ENCODE measurements at regions not wholly inside any gene's neighbourhood (a gene's known extent, or its start where the extent isn't known, plus 50 kb on each side); places are given as distances from the start of the nearest gene placed in this dataset.

GRCh38 chr4:104829761-104830160, 316.9 kb upstream of the TET2 start:
- Histone ChIP-seq H3K27me3 (ENCODE audit: control insufficient read depth in 1 of 2, insufficient read depth in 2 of 2, low read length in 2 of 2) (no peaks in the 10 kb centered on the region), H3K4me1 (ENCODE audit: control insufficient read depth in 1 of 2, insufficient read depth in 2 of 2, low read length in 2 of 2) (no peaks in the 10 kb centered on the region), H3K9ac (ENCODE audit: low read depth in 1 of 2, low read length in 2 of 2) (no peak overlapping the region), H3K36me3 (ENCODE audit: control insufficient read depth in 1 of 2, insufficient read depth in 2 of 2, low read length in 2 of 2) (no peaks in the 10 kb centered on the region), H3K27ac (ENCODE audit: low read depth, low read length) (no peak overlapping the region), H3K9me3 (ENCODE audit: control insufficient read depth in 1 of 2, low read length in 2 of 2) (no peaks in the 10 kb centered on the region), H3K4me3 (ENCODE audit: low read depth in 1 of 2, low read length in 2 of 2) (no peak overlapping the region)

- no peaks in the 10 kb centered on the region for H3K36me3 ChIP-seq (ENCODE audit: control insufficient read depth in 1 of 2, insufficient read depth in 2 of 2, low read length in 2 of 2)
- no peak overlapping the region for H3K9ac ChIP-seq (ENCODE audit: low read depth in 1 of 2, low read length in 2 of 2)
- no peak overlapping the region for H3K27ac ChIP-seq (ENCODE audit: low read depth, low read length)
- no peaks in the 10 kb centered on the region for H3K4me1 ChIP-seq (ENCODE audit: control insufficient read depth in 1 of 2, insufficient read depth in 2 of 2, low read length in 2 of 2)
- no peaks in the 10 kb centered on the region for H3K9me3 ChIP-seq (ENCODE audit: control insufficient read depth in 1 of 2, low read length in 2 of 2)
- no peak overlapping the region for H3K4me3 ChIP-seq (ENCODE audit: low read depth in 1 of 2, low read length in 2 of 2)
- H3K27me3 ChIP-seq (ENCODE audit: control insufficient read depth in 1 of 2, insufficient read depth in 2 of 2, low read length in 2 of 2), result no peaks in the 10 kb centered on the region
Measured at GRCh38 chr4:104848597-104849225, 298.0 kb upstream of the TET2 start.

GRCh38 chr4:104859601-104860237, 287.0 kb upstream of the TET2 start:
- Histone ChIP-seq H3K9ac (ENCODE audit: low read depth in 1 of 2, low read length in 2 of 2) (no peak overlapping the region), H3K27me3 (ENCODE audit: control insufficient read depth in 1 of 2, insufficient read depth in 2 of 2, low read length in 2 of 2) (no peaks in the 10 kb centered on the region), H3K9me3 (ENCODE audit: control insufficient read depth in 1 of 2, low read length in 2 of 2) (no peaks in the 10 kb centered on the region), H3K36me3 (ENCODE audit: control insufficient read depth in 1 of 2, insufficient read depth in 2 of 2, low read length in 2 of 2) (no peaks in the 10 kb centered on the region), H3K4me1 (ENCODE audit: control insufficient read depth in 1 of 2, insufficient read depth in 2 of 2, low read length in 2 of 2) (no peaks in the 10 kb centered on the region), H3K27ac (ENCODE audit: low read depth, low read length) (no peak overlapping the region), H3K4me3 (ENCODE audit: low read depth in 1 of 2, low read length in 2 of 2) (no peak overlapping the region)

- no peak overlapping the region for H3K27ac ChIP-seq (ENCODE audit: low read depth, low read length)
- H3K27me3 ChIP-seq (ENCODE audit: control insufficient read depth in 1 of 2, insufficient read depth in 2 of 2, low read length in 2 of 2), result no peaks in the 10 kb centered on the region
- H3K4me3 ChIP-seq (ENCODE audit: low read depth in 1 of 2, low read length in 2 of 2), result no peak overlapping the region
- H3K9me3 ChIP-seq (ENCODE audit: control insufficient read depth in 1 of 2, low read length in 2 of 2), result no peaks in the 10 kb centered on the region
- no peak overlapping the region for H3K9ac ChIP-seq (ENCODE audit: low read depth in 1 of 2, low read length in 2 of 2)
- no peaks in the 10 kb centered on the region for H3K36me3 ChIP-seq (ENCODE audit: control insufficient read depth in 1 of 2, insufficient read depth in 2 of 2, low read length in 2 of 2)
- no peaks in the 10 kb centered on the region for H3K4me1 ChIP-seq (ENCODE audit: control insufficient read depth in 1 of 2, insufficient read depth in 2 of 2, low read length in 2 of 2)
Measured at GRCh38 chr4:104860238-104861123, 286.2 kb upstream of the TET2 start.

DNA sequence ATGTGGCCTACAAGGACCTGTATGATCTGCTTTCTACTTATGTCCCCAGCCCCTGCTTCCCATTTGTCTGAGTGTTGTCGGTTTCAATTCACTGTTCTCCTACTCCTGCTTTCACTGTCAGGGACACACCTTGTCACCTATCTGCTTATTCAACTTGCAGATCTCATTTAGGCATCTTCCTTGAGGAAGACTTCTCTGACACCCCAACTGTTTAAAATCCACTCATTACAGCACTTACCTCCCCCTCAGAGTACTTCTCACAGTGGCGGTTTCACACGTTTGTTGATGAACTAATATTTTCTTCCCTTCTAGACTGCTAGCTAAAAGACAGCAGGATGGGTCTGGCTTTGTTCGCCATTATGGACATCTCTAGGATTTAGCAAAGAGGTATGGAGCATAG, 279.9 kb upstream of the TET2 start:
- Histone ChIP-seq H3K36me3 (ENCODE audit: control insufficient read depth in 1 of 2, insufficient read depth in 2 of 2, low read length in 2 of 2) (no peaks in the 10 kb centered on the region), H3K27me3 (ENCODE audit: control insufficient read depth in 1 of 2, insufficient read depth in 2 of 2, low read length in 2 of 2) (no peaks in the 10 kb centered on the region), H3K9me3 (ENCODE audit: control insufficient read depth in 1 of 2, low read length in 2 of 2) (no peaks in the 10 kb centered on the region), H3K4me3 (ENCODE audit: low read depth in 1 of 2, low read length in 2 of 2) (no peak overlapping the region), H3K27ac (ENCODE audit: low read depth, low read length) (no peak overlapping the region), H3K4me1 (ENCODE audit: control insufficient read depth in 1 of 2, insufficient read depth in 2 of 2, low read length in 2 of 2) (no peaks in the 10 kb centered on the region), H3K9ac (ENCODE audit: low read depth in 1 of 2, low read length in 2 of 2) (no peak overlapping the region)

GRCh38 chr4:104868533-104868932, 278.1 kb upstream of the TET2 start:
- Histone ChIP-seq H3K36me3 (ENCODE audit: control insufficient read depth in 1 of 2, insufficient read depth in 2 of 2, low read length in 2 of 2) (no peaks in the 10 kb centered on the region), H3K27ac (ENCODE audit: low read depth, low read length) (no peak overlapping the region), H3K9ac (ENCODE audit: low read depth in 1 of 2, low read length in 2 of 2) (no peak overlapping the region), H3K27me3 (ENCODE audit: control insufficient read depth in 1 of 2, insufficient read depth in 2 of 2, low read length in 2 of 2) (no peaks in the 10 kb centered on the region), H3K4me1 (ENCODE audit: control insufficient read depth in 1 of 2, insufficient read depth in 2 of 2, low read length in 2 of 2) (no peaks in the 10 kb centered on the region), H3K4me3 (ENCODE audit: low read depth in 1 of 2, low read length in 2 of 2) (no peak overlapping the region), H3K9me3 (ENCODE audit: control insufficient read depth in 1 of 2, low read length in 2 of 2) (no peaks in the 10 kb centered on the region)

DNA sequence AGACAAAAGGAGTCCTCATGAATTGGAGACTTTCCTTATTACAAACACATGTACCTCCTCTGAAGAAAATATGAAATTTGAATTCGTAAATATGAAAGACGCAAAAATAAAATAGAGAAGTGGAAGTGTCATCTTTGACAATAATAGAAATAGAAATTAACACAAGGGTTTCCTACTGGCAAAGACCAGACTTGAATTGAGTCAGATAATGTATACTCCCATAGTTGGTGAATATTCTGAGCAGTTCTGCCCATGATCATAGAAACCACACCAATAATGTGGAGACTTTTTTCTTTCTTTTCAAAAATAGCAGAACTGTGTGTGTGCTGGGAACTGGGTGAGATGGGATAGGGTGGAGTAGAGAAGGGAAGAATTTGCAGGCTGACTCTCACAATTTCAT, 277.7 kb upstream of the TET2 start:
- Histone ChIP-seq H3K9me3 (ENCODE audit: control insufficient read depth in 1 of 2, low read length in 2 of 2) (no peaks in the 10 kb centered on the region), H3K9ac (ENCODE audit: low read depth in 1 of 2, low read length in 2 of 2) (no peak overlapping the region), H3K27me3 (ENCODE audit: control insufficient read depth in 1 of 2, insufficient read depth in 2 of 2, low read length in 2 of 2) (no peaks in the 10 kb centered on the region), H3K27ac (ENCODE audit: low read depth, low read length) (no peak overlapping the region), H3K36me3 (ENCODE audit: control insufficient read depth in 1 of 2, insufficient read depth in 2 of 2, low read length in 2 of 2) (no peaks in the 10 kb centered on the region), H3K4me3 (ENCODE audit: low read depth in 1 of 2, low read length in 2 of 2) (no peak overlapping the region), H3K4me1 (ENCODE audit: control insufficient read depth in 1 of 2, insufficient read depth in 2 of 2, low read length in 2 of 2) (no peaks in the 10 kb centered on the region)

GRCh38 chr4:104869831-104870230, 276.8 kb upstream of the TET2 start:
- no peaks in the 10 kb centered on the region for H3K27me3 ChIP-seq (ENCODE audit: control insufficient read depth in 1 of 2, insufficient read depth in 2 of 2, low read length in 2 of 2)
- H3K36me3 ChIP-seq (ENCODE audit: control insufficient read depth in 1 of 2, insufficient read depth in 2 of 2, low read length in 2 of 2), result no peaks in the 10 kb centered on the region
- no peaks in the 10 kb centered on the region for H3K4me1 ChIP-seq (ENCODE audit: control insufficient read depth in 1 of 2, insufficient read depth in 2 of 2, low read length in 2 of 2)
- no peaks in the 10 kb centered on the region for H3K9me3 ChIP-seq (ENCODE audit: control insufficient read depth in 1 of 2, low read length in 2 of 2)
- H3K9ac ChIP-seq (ENCODE audit: low read depth in 1 of 2, low read length in 2 of 2), result no peak overlapping the region
- no peak overlapping the region for H3K4me3 ChIP-seq (ENCODE audit: low read depth in 1 of 2, low read length in 2 of 2)
- H3K27ac ChIP-seq (ENCODE audit: low read depth, low read length), result no peak overlapping the region

GRCh38 chr4:104870495-104871233, 276.0 kb upstream of the TET2 start:
- H3K4me1 ChIP-seq (ENCODE audit: control insufficient read depth in 1 of 2, insufficient read depth in 2 of 2, low read length in 2 of 2), result no peaks in the 10 kb centered on the region
- H3K36me3 ChIP-seq (ENCODE audit: control insufficient read depth in 1 of 2, insufficient read depth in 2 of 2, low read length in 2 of 2), result no peaks in the 10 kb centered on the region
- H3K4me3 ChIP-seq (ENCODE audit: low read depth in 1 of 2, low read length in 2 of 2), result no peak overlapping the region
- H3K9me3 ChIP-seq (ENCODE audit: control insufficient read depth in 1 of 2, low read length in 2 of 2), result no peaks in the 10 kb centered on the region
- H3K27me3 ChIP-seq (ENCODE audit: control insufficient read depth in 1 of 2, insufficient read depth in 2 of 2, low read length in 2 of 2), result no peaks in the 10 kb centered on the region
- H3K9ac ChIP-seq (ENCODE audit: low read depth in 1 of 2, low read length in 2 of 2), result no peak overlapping the region
- H3K27ac ChIP-seq (ENCODE audit: low read depth, low read length), result no peak overlapping the region

GRCh38 chr4:104878936-104879335, 267.7 kb upstream of the TET2 start:
- Histone ChIP-seq H3K4me1 (ENCODE audit: control insufficient read depth in 1 of 2, insufficient read depth in 2 of 2, low read length in 2 of 2) (no peaks in the 10 kb centered on the region), H3K9ac (ENCODE audit: low read depth in 1 of 2, low read length in 2 of 2) (no peak overlapping the region), H3K4me3 (ENCODE audit: low read depth in 1 of 2, low read length in 2 of 2) (no peak overlapping the region), H3K27me3 (ENCODE audit: control insufficient read depth in 1 of 2, insufficient read depth in 2 of 2, low read length in 2 of 2) (no peaks in the 10 kb centered on the region), H3K27ac (ENCODE audit: low read depth, low read length) (no peak overlapping the region), H3K9me3 (ENCODE audit: control insufficient read depth in 1 of 2, low read length in 2 of 2) (no peaks in the 10 kb centered on the region), H3K36me3 (ENCODE audit: control insufficient read depth in 1 of 2, insufficient read depth in 2 of 2, low read length in 2 of 2) (no peaks in the 10 kb centered on the region)
